ENCODE measurements at regions not wholly inside any gene's neighbourhood (a gene's known extent, or its start where the extent isn't known, plus 50 kb on each side); places are given as distances from the start of the nearest gene placed in this dataset.
"Not testable (repeated sequence)": the region's sequence is repeated elsewhere in the genome, so short reads cannot be mapped to it uniquely, and the experiment has no call there.

GRCh38 chr11:13576995-13577394 is 81.2 kb upstream of the PTH start (continued):
- no peak for TF ChIP-seq EP300 (IDR thresholded peaks at IDR 0.05; ENCODE audit: borderline replicate concordance in 1 of 2, low read depth in 2 of 2, low read length in 2 of 2)
- no peak for TF ChIP-seq SIX5 (IDR thresholded peaks at IDR 0.05; ENCODE audit: low read depth, low read length)
- no peak for TF ChIP-seq EGR1 (IDR thresholded peaks at IDR 0.05; ENCODE audit: borderline replicate concordance, low read depth, low read length)
- no peak for TF ChIP-seq SAP30 (IDR thresholded peaks at IDR 0.05; ENCODE audit: insufficient read depth, insufficient replicate concordance, low read length)
- no peak for TF ChIP-seq RBBP5 (IDR thresholded peaks at IDR 0.05; ENCODE audit: borderline replicate concordance, low read depth, low read length)
- no peak for TF ChIP-seq BACH1 (IDR thresholded peaks at IDR 0.05; ENCODE audit: low read length)
- TF ChIP-seq BCL11A (IDR thresholded peaks at IDR 0.05; ENCODE audit: low read depth in 2 of 2, low read length in 2 of 2): no peak
- TF ChIP-seq POLR2AphosphoS5 (IDR thresholded peaks at IDR 0.05; ENCODE audit: low read depth, low read length): no peak
- TF ChIP-seq ASH2L (IDR thresholded peaks at IDR 0.05; ENCODE audit: low read length): no peak

- H2BK12ac ChIP-seq (ENCODE audit: low read depth, low read length); CTCF ChIA-PET (ENCODE audit: partially characterized antibody); H2BK5ac ChIP-seq (ENCODE audit: low read depth, low read length); H3K56ac ChIP-seq (replicated peaks; ENCODE audit: insufficient read length, low read depth, low read length); H4K8ac ChIP-seq (ENCODE audit: extremely low read depth, insufficient read depth, low read length); H4K5ac ChIP-seq (ENCODE audit: insufficient read length, low read depth, low read length); H3K27ac ChIP-seq (ENCODE audit: low read depth, low read length); H3K79me2 ChIP-seq (ENCODE audit: control insufficient read depth in 1 of 2, insufficient read depth in 2 of 2, low read length in 2 of 2); H3K79me1 ChIP-seq (ENCODE audit: low read depth, low read length); H3K27me3 ChIP-seq (replicated peaks in 1 of 4; ENCODE audit: control insufficient read depth in 3 of 4, extremely low read depth in 1 of 4, insufficient read depth in 3 of 4, low read length in 3 of 4); H3K9me3 ChIP-seq (ENCODE audit: insufficient read depth in 2 of 2, low read depth in 1 of 2, low read length in 1 of 2); DNase-seq (ENCODE audit: low read depth in 1 of 2, low spot score in 2 of 2); H2AK5ac ChIP-seq (ENCODE audit: low read depth, low read length); H3K4me3 ChIP-seq (ENCODE audit: extremely low read depth in 1 of 4, insufficient read depth in 2 of 4, low read depth in 3 of 4, low read length in 4 of 4); H2BK15ac ChIP-seq (ENCODE audit: low read length); POLR2A ChIA-PET (ENCODE audit: partially characterized antibody); H4K91ac ChIP-seq (replicated peaks; ENCODE audit: insufficient read length, low read length); H3K36me3 ChIP-seq (ENCODE audit: control insufficient read depth in 2 of 4, insufficient read depth in 4 of 4, low read length in 3 of 4); H3K18ac ChIP-seq (ENCODE audit: extremely low read depth, low read length); H2AFZ ChIP-seq (ENCODE audit: low read length); H3K23me2 ChIP-seq (ENCODE audit: low read depth, low read length); H3K4me2 ChIP-seq (ENCODE audit: insufficient read depth in 1 of 2, low read depth in 2 of 2, low read length in 2 of 2); H3K23ac ChIP-seq (ENCODE audit: insufficient read length); H3K9ac ChIP-seq (replicated peaks in 1 of 4; ENCODE audit: extremely low read depth in 1 of 4, low read depth in 3 of 4, low read length in 3 of 4); H3K14ac ChIP-seq (ENCODE audit: insufficient read length); H2BK20ac ChIP-seq (ENCODE audit: low read length); H3K4me1 ChIP-seq (replicated peaks in 1 of 4; ENCODE audit: control insufficient read depth in 3 of 4, insufficient read depth in 4 of 4, low read length in 3 of 4); H3K4ac ChIP-seq (replicated peaks; ENCODE audit: insufficient read length, low read depth, low read length); H2BK120ac ChIP-seq (replicated peaks; ENCODE audit: low read depth, low read length); H4K20me1 ChIP-seq (replicated peaks in 1 of 2; ENCODE audit: control insufficient read depth in 1 of 2, insufficient read depth in 2 of 2, low read length in 2 of 2); FAIRE-seq: not testable (repeated sequence)
- 88% methylated on average over 1 of the region's 1 CpG; no CpG with 5 or more reads in 1 of the 2 experiments for WGBS, 2 experiments (ENCODE audit: extremely low coverage in 1 of 2, insufficient coverage in 1 of 2, insufficient read length in 1 of 2, insufficient replicate concordance in 2 of 2, low coverage in 1 of 2, low lambda C conversion rate in 2 of 2, missing lambda C conversion rate in 1 of 2)
Observed at GRCh38 chr11:13575385-13575784, 79.6 kb upstream of the PTH start.

Measured in H1 (cell line).